Stimulated activated CD4-positive, alpha-beta T cell treated with anti-CD3 and anti-CD28 coated beads, Interleukin-1b, Interleukin-23, amount 100 ng/mL, for 4 hours (primary cell): ENCODE measurements at regions not wholly inside any gene's neighbourhood (a gene's known extent, or its start where the extent isn't known, plus 50 kb on each side); places are given as distances from the start of the nearest gene placed in this dataset.

Experiments
- DNase-seq, 2 donors: peaks; one replicate each; pipeline ENCODE4 v3.0.0-alpha.2; 2020; ENCODE audit warnings: low read depth in 2 of 2

- no peak for DNase-seq
These were observed 216.7 kb downstream of the GRIN2B start for GRCh38 chr12:13764748-13765147.

- no peak for DNase-seq
These were observed 232.0 kb downstream of the GRIN2B start for GRCh38 chr12:13749389-13749788.

- DNase-seq: no peak
These were observed 236.1 kb downstream of the GRIN2B start for GRCh38 chr12:13745111-13745860.

- DNase-seq: no peak
These were observed 236.8 kb downstream of the GRIN2B start for GRCh38 chr12:13744561-13744960.

- DNase-seq: no peak
These were observed 241.3 kb downstream of the GRIN2B start for GRCh38 chr12:13740149-13740545.

- no peak for DNase-seq
These were observed 245.7 kb downstream of the GRIN2B start for GRCh38 chr12:13735734-13736133.

- no peak for DNase-seq
These were observed 246.7 kb downstream of the GRIN2B start for GRCh38 chr12:13734584-13735152.

GRCh38 chr12:13727707-13728195 is 253.7 kb downstream of the GRIN2B start:
- no peak for DNase-seq

GRCh38 chr12:13725049-13725448 is 256.4 kb downstream of the GRIN2B start:
- no peak for DNase-seq

- no peak for DNase-seq
These were observed 257.3 kb downstream of the GRIN2B start for GRCh38 chr12:13724136-13724535.

- DNase-seq: no peak
These were observed 261.4 kb downstream of the GRIN2B start for GRCh38 chr12:13719986-13720385.

GRCh38 chr12:13718271-13718670 is 263.1 kb downstream of the GRIN2B start:
- no peak for DNase-seq

- no peak for DNase-seq
These were observed 265.3 kb downstream of the GRIN2B start for GRCh38 chr12:13716119-13716518.

GRCh38 chr12:13713556-13714410 is 267.6 kb downstream of the GRIN2B start:
- DNase-seq: no peak

- no peak for DNase-seq
These were observed 273.6 kb downstream of the GRIN2B start for GRCh38 chr12:13707829-13708228.

GRCh38 chr12:13702381-13702780 is 279.0 kb downstream of the GRIN2B start:
- no peak for DNase-seq

GRCh38 chr12:13701502-13701901 is 279.9 kb downstream of the GRIN2B start:
- DNase-seq: no peak

GRCh38 chr12:13697973-13698372 is 283.4 kb downstream of the GRIN2B start:
- DNase-seq: no peak

- no peak for DNase-seq
These were observed 285.6 kb downstream of the GRIN2B start for GRCh38 chr12:13695781-13696180.

GRCh38 chr12:13692332-13692731 is 289.1 kb downstream of the GRIN2B start:
- DNase-seq: no peak

GRCh38 chr12:13691598-13691997 is 289.8 kb downstream of the GRIN2B start:
- no peak for DNase-seq

- no peak for DNase-seq
These were observed 293.8 kb downstream of the GRIN2B start for GRCh38 chr12:13687633-13688032.

- DNase-seq: no peak
These were observed 295.1 kb downstream of the GRIN2B start for GRCh38 chr12:13686260-13686659.
